GM19463 (cell line): ENCODE measurements at regions not wholly inside any gene's neighbourhood (a gene's known extent, or its start where the extent isn't known, plus 50 kb on each side); places are given as distances from the start of the nearest gene placed in this dataset.
"Not testable (repeated sequence)": the region's sequence is repeated elsewhere in the genome, so short reads cannot be mapped to it uniquely, and the experiment has no call there.

Source experiments
- ATAC-seq: cut with Tn5 transposase; IDR thresholded peaks from one replicate; pipeline ENCODE4 v1.9.1; 2021; ENCODE audit warnings: mild to moderate bottlenecking, moderate library complexity; ENCODE audit not compliant: unreplicated experiment

- ATAC-seq, result no peak
Observed at GRCh38 chr20:59458645-59459044, 145.7 kb upstream of the PHACTR3 start.

GRCh38 chr20:59459586-59459985, 144.8 kb upstream of the PHACTR3 start:
- no peak for ATAC-seq

DNA sequence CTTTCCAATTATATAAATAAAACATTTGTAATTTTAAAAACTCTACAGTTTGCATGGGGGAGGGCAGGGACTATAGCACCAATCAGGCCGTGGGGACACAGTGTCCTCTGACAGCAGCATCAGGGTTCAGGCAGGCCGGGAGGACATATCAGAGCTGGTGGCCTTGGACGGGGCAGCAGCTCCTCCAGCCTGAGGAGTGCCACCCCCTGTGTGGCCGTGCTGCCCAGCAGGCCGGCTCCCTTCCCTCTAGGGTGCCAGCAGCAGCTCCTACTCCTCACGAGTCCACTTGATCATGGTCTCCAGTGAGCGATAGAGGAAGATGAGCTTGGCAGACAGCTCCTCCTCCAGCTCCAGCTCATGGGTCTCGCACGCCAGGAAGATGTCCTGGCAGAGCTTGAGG, 144.0 kb upstream of the PHACTR3 start:
- no peak for ATAC-seq

DNA sequence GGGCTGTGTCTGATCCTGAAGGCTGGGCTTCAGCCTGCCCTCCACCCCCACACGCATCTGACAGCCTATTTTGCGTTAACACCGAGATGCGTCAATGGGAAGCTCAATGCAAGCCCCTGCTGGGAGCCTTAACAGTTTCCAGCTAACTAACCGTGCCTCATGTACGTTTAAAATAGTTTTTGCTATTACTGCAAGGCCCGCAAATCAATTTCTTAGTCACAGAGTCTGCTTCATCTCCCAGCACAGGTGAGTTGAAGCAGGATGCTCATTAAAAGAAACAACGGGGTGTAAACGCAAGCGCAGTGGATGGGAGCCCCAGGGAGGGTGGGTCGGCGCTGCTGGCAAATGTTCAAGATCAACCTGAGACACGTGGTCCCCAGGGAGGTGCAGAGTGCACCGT, 142.8 kb upstream of the PHACTR3 start:
- no peak for ATAC-seq

- no peak for ATAC-seq
Observed at GRCh38 chr20:59462249-59462648, 142.1 kb upstream of the PHACTR3 start.

- no peak for ATAC-seq
Observed at GRCh38 chr20:59463541-59463940, 140.8 kb upstream of the PHACTR3 start.

GRCh38 chr20:59466107-59466815, 138.1 kb upstream of the PHACTR3 start:
- ATAC-seq, result no peak

GRCh38 chr20:59468831-59469230, 135.5 kb upstream of the PHACTR3 start:
- no peak for ATAC-seq

GRCh38 chr20:59469267-59470252, 134.8 kb upstream of the PHACTR3 start:
- no peak for ATAC-seq

DNA sequence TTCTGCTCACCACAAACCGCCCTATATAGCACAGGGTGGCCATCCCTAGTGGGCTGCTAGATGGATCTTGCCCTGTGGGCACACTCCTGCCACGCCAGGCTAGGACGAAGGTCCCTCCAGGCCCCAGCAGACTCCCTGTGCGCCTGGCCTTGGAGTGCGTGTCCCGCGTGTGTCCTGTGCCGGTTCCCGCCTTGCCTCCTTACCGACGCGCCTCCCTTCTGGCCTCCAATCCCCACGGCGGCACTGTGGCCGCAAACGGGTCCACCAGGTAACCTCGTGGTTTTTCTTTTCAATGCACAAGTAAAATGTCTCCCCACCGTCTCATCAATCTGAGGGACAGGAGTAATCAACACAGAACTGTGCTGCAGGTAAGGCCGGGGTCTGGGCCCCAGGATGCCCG, 133.8 kb upstream of the PHACTR3 start:
- no peak for ATAC-seq

- no peak for ATAC-seq
Observed at GRCh38 chr20:59471653-59472421, 132.5 kb upstream of the PHACTR3 start.

DNA sequence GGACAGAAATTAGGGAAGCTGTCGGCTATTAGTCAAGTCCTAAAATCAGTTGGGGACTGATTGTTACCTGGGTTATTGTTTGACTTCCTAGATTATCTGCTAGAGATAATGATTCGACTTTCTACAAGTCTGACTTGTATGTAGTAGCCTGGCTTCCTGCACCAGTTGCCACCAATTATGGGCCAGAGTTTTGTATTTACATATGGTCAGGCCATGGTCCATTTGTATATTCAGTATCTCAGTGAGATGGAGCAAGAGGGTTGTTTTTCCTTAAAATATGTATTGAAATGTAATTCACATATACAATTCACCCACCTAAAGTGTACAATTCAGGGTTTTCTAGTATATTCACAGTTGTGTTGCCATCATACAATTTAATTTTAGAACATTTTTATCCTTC, 130.6 kb upstream of the PHACTR3 start:
- ATAC-seq, result no peak

- ATAC-seq, result no peak
Observed at GRCh38 chr20:59481067-59481466, 123.3 kb upstream of the PHACTR3 start.

DNA sequence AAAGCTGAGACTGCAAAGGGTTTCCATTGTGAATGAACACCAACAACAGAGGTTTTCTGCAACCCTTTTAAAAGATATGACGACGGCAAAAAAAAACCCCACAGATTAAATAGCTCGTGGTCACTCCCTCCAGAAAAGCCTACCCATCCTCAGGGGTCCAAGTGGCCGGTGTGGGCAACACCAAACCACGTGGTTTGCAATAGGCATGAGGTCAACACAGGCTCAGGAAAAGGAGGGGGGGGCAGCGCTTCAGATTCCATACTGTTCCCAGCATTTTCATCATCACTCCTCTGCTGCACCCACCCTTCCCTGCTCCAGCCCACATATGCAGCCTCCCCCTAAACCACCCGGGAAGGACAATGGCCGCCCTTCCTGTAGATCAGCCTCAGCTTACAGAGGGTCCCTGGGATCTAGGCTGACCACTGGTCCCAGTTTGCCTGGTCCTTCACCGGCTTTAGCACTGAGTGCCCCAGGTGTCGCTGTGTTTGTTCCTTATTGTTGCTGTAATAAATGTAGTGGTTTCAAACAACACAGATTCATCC, 122.8 kb upstream of the PHACTR3 start:
- no peak for ATAC-seq

GRCh38 chr20:59482351-59483187, 121.8 kb upstream of the PHACTR3 start:
- ATAC-seq, result no peak

DNA sequence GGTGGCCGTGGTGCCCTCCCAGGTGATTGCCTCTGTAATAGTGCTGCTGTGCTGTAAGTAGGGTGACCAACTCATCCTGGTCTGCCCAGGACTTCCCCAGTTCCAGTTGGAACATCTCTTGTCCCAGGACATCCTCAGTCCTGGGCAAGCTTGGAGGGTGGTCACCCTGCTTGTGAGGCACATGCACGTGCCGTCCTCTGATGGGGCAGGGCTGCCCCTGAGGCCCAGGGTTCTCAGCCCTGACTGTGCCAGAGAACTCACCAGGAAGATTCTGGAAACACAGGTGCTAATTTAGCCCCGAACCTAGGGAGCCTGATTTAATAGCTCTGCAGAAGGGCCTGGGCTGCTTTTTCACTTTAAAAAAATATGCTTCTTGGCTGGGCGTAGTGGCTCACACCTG, 120.9 kb upstream of the PHACTR3 start:
- ATAC-seq, result no peak

- ATAC-seq, result no peak
Observed at GRCh38 chr20:59484228-59484627, 120.1 kb upstream of the PHACTR3 start.

GRCh38 chr20:59485576-59486454, 118.5 kb upstream of the PHACTR3 start:
- ATAC-seq, result no peak

DNA sequence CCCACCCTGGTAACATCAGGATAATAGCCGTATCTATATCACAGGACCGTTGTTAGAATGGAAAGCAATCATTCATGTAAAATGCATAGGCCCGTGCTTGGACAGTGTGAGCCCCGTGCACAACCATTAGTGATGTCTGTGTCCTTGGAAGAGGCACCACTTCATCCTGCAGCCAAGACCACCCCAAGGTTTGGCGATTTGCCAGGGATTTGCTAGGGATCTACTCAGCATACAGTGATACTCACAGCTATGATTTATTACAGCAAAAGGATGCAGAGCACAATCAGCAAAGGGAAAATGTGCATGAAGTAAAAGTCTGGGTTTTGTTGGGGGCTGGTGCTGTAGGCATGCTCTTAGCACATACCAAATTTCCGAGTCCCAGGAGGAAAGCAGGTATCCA, 115.9 kb upstream of the PHACTR3 start:
- ATAC-seq, result not testable (repeated sequence)
